Thyroid gland (tissue), 4 donors: ENCODE measurements at regions not wholly inside any gene's neighbourhood (a gene's known extent, or its start where the extent isn't known, plus 50 kb on each side); places are given as distances from the start of the nearest gene placed in this dataset.

Experiments
- POLR2A ChIP-seq, 2 donors: fragments of 450-650 bp; IDR thresholded peaks; one replicate each; pipeline ENCODE4 v1.6.1; 2017; ENCODE audit warnings: antibody characterized with exemption in 2 of 2, mild to moderate bottlenecking in 2 of 2, moderate library complexity in 1 of 2
- TF ChIP-seq, protein P1 (sequence below), 6 experiments: fragments of 200-600 bp in 3 of 6; fragments of 450-650 bp in 3 of 6; sonication (generic) in 3 of 6; IDR thresholded peaks; one replicate each; pipeline ENCODE4 v1.5.1; 2016 to 2019; ENCODE audit warnings: antibody characterized with exemption in 6 of 6, mild to moderate bottlenecking in 2 of 6, inconsistent platforms in 1 of 6, moderate library complexity in 1 of 6

DNA sequence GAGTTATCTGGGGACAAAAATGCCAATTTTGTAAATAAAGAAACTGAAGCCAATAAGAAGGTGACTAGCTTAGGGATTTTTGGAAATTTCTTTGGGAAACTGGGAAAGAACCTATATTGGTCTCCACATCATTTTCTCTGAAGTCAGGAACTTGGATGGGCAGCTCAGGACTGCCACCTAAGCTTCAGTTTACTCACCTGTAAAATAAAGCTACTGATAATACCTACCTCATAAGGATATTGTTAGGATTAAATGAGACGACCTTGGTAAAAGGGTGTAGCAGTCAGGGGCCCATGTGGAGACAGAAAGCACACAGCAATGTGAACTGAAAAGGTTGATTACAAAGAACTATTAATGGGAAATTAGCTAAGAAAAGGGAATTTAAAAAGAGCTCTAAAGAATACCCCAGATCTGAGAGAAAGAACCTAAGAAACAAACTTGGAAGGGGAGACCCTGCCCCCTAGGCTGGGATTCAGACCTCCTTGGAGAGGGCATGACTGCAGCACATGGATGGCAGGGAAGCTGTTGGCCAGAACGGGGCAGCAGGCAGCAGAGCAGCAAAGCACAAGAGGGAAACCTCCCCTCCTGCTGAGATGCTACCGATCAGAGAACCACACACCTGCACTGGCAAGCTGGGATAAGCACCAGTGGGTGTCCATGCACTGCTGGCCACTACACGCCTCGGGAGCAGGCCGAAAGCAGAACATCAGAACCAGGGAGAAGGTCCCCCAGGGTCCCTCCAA is 83.7 kb upstream of the THBS1 start:
- TF ChIP-seq, protein P1, sequence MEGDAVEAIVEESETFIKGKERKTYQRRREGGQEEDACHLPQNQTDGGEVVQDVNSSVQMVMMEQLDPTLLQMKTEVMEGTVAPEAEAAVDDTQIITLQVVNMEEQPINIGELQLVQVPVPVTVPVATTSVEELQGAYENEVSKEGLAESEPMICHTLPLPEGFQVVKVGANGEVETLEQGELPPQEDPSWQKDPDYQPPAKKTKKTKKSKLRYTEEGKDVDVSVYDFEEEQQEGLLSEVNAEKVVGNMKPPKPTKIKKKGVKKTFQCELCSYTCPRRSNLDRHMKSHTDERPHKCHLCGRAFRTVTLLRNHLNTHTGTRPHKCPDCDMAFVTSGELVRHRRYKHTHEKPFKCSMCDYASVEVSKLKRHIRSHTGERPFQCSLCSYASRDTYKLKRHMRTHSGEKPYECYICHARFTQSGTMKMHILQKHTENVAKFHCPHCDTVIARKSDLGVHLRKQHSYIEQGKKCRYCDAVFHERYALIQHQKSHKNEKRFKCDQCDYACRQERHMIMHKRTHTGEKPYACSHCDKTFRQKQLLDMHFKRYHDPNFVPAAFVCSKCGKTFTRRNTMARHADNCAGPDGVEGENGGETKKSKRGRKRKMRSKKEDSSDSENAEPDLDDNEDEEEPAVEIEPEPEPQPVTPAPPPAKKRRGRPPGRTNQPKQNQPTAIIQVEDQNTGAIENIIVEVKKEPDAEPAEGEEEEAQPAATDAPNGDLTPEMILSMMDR (IDR thresholded peaks at IDR 0.05): no peak
- no peak for TF ChIP-seq POLR2A (IDR thresholded peaks at IDR 0.05)
